Keratinocyte (primary cell): ENCODE measurements at regions not wholly inside any gene's neighbourhood (a gene's known extent, or its start where the extent isn't known, plus 50 kb on each side); places are given as distances from the start of the nearest gene placed in this dataset.

ENCODE experiments used
- DNase-seq: peaks from one replicate; pipeline ENCODE4 v3.0.0-alpha.2; 2011; ENCODE audit warnings: low read depth, missing footprints, low spot score
- FAIRE-seq: peaks from 2 replicates; lab custom pipeline; 2011; peaks lifted over from hg19 to GRCh38; lab: Jason Lieb, UNC
- H2AFZ ChIP-seq: 2 replicates; pipeline ENCODE4 v1.6.0; 2012; ENCODE audit warnings: low read length, control low read depth, inconsistent platforms; ENCODE audit not compliant: control insufficient read depth
- H3K27ac ChIP-seq: 2 replicates; pipeline ENCODE4 v1.5.1; 2011; ENCODE audit warnings: low read length; ENCODE audit not compliant: control insufficient read depth, insufficient read depth
- H3K27me3 ChIP-seq: 3 replicates; pipeline ENCODE4 v1.6.0; 2011; ENCODE audit warnings: low read length; ENCODE audit not compliant: control insufficient read depth, insufficient read depth; ENCODE audit errors: extremely low read depth
- H3K36me3 ChIP-seq, 2 experiments: 2 replicates in 1 of 2; 3 replicates in 1 of 2; pipeline ENCODE4 v1.5.1; 2011; ENCODE audit warnings: low read length in 2 of 2, mild to moderate bottlenecking in 1 of 2; ENCODE audit not compliant: control insufficient read depth in 2 of 2, insufficient read depth in 2 of 2; ENCODE audit errors: extremely low read depth in 1 of 2
- H3K4me1 ChIP-seq: 3 replicates; pipeline ENCODE4 v1.5.1; 2011; ENCODE audit warnings: low read length; ENCODE audit not compliant: control insufficient read depth, insufficient read depth; ENCODE audit errors: extremely low read depth
- H3K4me2 ChIP-seq: 3 replicates; pipeline ENCODE4 v1.6.0; 2011; ENCODE audit warnings: low read depth, low read length; ENCODE audit not compliant: control insufficient read depth, insufficient read depth; ENCODE audit errors: extremely low read depth
- H3K4me3 ChIP-seq, 3 experiments: fragments of 200-600 bp in 1 of 3; sonication (generic) in 1 of 3; 2 replicates in 2 of 3; 3 replicates in 1 of 3; pipeline ENCODE4 v1.5.1; 2011 to 2016; ENCODE audit warnings: low read length in 3 of 3, mild to moderate bottlenecking in 3 of 3, control low read depth in 2 of 3, inconsistent platforms in 1 of 3, low read depth in 1 of 3, mixed read lengths in 1 of 3, mixed run types in 1 of 3, moderate library complexity in 1 of 3; ENCODE audit not compliant: control insufficient read depth in 2 of 3, insufficient read depth in 2 of 3; ENCODE audit errors: extremely low read depth in 1 of 3
- H3K79me2 ChIP-seq: 2 replicates; pipeline ENCODE4 v1.6.0; 2012; ENCODE audit warnings: low read length; ENCODE audit not compliant: control insufficient read depth, insufficient read depth
- H3K9ac ChIP-seq: 3 replicates; pipeline ENCODE4 v1.6.0; 2011; ENCODE audit warnings: low read length; ENCODE audit not compliant: control insufficient read depth, insufficient read depth; ENCODE audit errors: extremely low read depth
- H3K9me1 ChIP-seq: 3 replicates; pipeline ENCODE4 v1.6.0; 2011; ENCODE audit warnings: low read length; ENCODE audit not compliant: control insufficient read depth, insufficient read depth; ENCODE audit errors: extremely low read depth
- H3K9me3 ChIP-seq: 2 replicates; pipeline ENCODE4 v1.5.1; 2012; ENCODE audit warnings: low read depth, low read length; ENCODE audit not compliant: control insufficient read depth
- H4K20me1 ChIP-seq: 3 replicates; pipeline ENCODE4 v1.6.0; 2011; ENCODE audit warnings: low read length; ENCODE audit not compliant: control insufficient read depth, insufficient read depth; ENCODE audit errors: extremely low read depth
- CTCF ChIP-seq, 3 experiments: IDR thresholded peaks in 1 of 3; conservative IDR thresholded peaks in 1 of 3; optimal IDR thresholded peaks in 1 of 3; 2 replicates in 2 of 3; 3 replicates in 1 of 3; pipeline versions ENCODE3 to v1.5.1; 2011; ENCODE audit warnings: low read length in 3 of 3, mild to moderate bottlenecking in 3 of 3, moderate library complexity in 2 of 3, control low read depth in 1 of 3, inconsistent platforms in 1 of 3; ENCODE audit not compliant: insufficient read depth in 2 of 3; ENCODE audit errors: extremely low read depth in 1 of 3
- EZH2 ChIP-seq: IDR thresholded peaks from one replicate; pipeline ENCODE4 v1.6.1; 2012; ENCODE audit warnings: inconsistent platforms, mild to moderate bottlenecking, low read length, moderate library complexity
- dilution Hi-C: fragments of 300-500 bp; cut with MboI; formaldehyde crosslinking; loops from one replicate; pipeline ENCODE4 v1.7.0; 2020; ENCODE audit warnings: low sequenced_read_pairs; ENCODE audit not compliant: extremely low pct_ligation_motif_present

GRCh38 chr6:10268111-10268510 lies 146.8 kb downstream of the TFAP2A start:
- Histone ChIP-seq H4K20me1 (no peaks in the 10 kb centered on the region), H3K9me3 (no peaks in the 10 kb centered on the region), H3K36me3 (no peaks in the 10 kb centered on the region), H3K79me2 (no peaks in the 10 kb centered on the region), H3K27ac (no peak overlapping the region), H3K4me1 (peaks cover 30% of the 10 kb centered on the region), H3K9me1 (no peaks in the 10 kb centered on the region), H3K4me3 (no peak overlapping the region), H3K27me3 (no peaks in the 10 kb centered on the region), H3K4me2 (no peak overlapping the region), H3K9ac (no peak overlapping the region), H2AFZ (no peak overlapping the region)
- DNase-seq (no peak), FAIRE-seq (no peak)
- TF ChIP-seq CTCF (optimal IDR thresholded peaks at IDR 0.05 in 1 of 3, IDR thresholded peaks at IDR 0.05 in 1 of 3, conservative IDR thresholded peaks at IDR 0.05 in 1 of 3; ENCODE audit: extremely low read depth in 1 of 3, insufficient read depth in 2 of 3, low read length in 3 of 3) (no peak), EZH2 (no peak)
- dilution Hi-C loops = no loop called here

GRCh38 chr6:10266462-10266861 lies 148.4 kb downstream of the TFAP2A start:
- TF ChIP-seq CTCF (optimal IDR thresholded peaks at IDR 0.05 in 1 of 3, IDR thresholded peaks at IDR 0.05 in 1 of 3, conservative IDR thresholded peaks at IDR 0.05 in 1 of 3; ENCODE audit: extremely low read depth in 1 of 3, insufficient read depth in 2 of 3, low read length in 3 of 3) = no peak
- no peak for TF ChIP-seq EZH2
- H3K4me3 ChIP-seq = no peak overlapping the region
- H3K4me2 ChIP-seq = no peak overlapping the region
- dilution Hi-C loops = no loop called here
- H3K9ac ChIP-seq = no peak overlapping the region
- no peaks in the 10 kb centered on the region for H3K36me3 ChIP-seq
- H3K27ac ChIP-seq = no peak overlapping the region
- H2AFZ ChIP-seq = peak overlapping the region; percentile 34
- DNase-seq (no peak), FAIRE-seq (no peak)
- H4K20me1 ChIP-seq = no peaks in the 10 kb centered on the region
- no peaks in the 10 kb centered on the region for H3K27me3 ChIP-seq
- H3K4me1 ChIP-seq = peaks cover 17% of the 10 kb centered on the region
- no peaks in the 10 kb centered on the region for H3K9me1 ChIP-seq
- H3K79me2 ChIP-seq = no peaks in the 10 kb centered on the region
- H3K9me3 ChIP-seq = no peaks in the 10 kb centered on the region
